ENCODE measurements at regions not wholly inside any gene's neighbourhood (a gene's known extent, or its start where the extent isn't known, plus 50 kb on each side); places are given as distances from the start of the nearest gene placed in this dataset.
"Not testable (repeated sequence)": the region's sequence is repeated elsewhere in the genome, so short reads cannot be mapped to it uniquely, and the experiment has no call there.

DNA sequence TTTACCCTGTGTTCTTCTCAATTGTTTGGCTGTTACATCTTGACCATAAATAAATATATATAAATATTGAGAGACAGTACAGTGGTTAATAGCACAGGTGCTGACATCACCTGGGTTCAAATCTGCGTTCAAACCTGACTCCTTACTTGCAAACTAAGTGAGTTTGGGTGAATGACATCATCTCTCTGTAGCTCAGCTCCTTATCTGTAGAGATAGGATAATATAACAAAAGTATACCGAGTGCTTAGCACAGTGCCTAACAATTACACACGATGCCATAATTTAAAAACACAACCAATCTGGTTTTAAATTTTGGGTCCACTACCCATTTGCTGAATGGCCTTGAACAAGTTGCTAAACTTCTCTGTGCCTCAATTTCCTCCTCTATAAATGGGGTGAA lies 86.6 kb downstream of the RRAGC start:
- intact Hi-C loops (cut with DNase I): no loop called here
- no peak for DNase-seq
- H3K27ac ChIP-seq: no peak overlapping the region
- no peaks in the 10 kb centered on the region for H3K4me1 ChIP-seq
- peaks cover 0 to 28% (median 0%) of the 10 kb centered on the region in 4 donors for H3K27me3 ChIP-seq
- no peaks in the 10 kb centered on the region for H3K36me3 ChIP-seq
- no peaks in the 10 kb centered on the region for H3K9me3 ChIP-seq
- 82 to 87% methylated on average over 3 of the region's 3 CpGs for WGBS, 2 donors
- H3K4me3 ChIP-seq: no peak overlapping the region
- TF ChIP-seq POLR2A (IDR thresholded peaks at IDR 0.05): no peak

DNA sequence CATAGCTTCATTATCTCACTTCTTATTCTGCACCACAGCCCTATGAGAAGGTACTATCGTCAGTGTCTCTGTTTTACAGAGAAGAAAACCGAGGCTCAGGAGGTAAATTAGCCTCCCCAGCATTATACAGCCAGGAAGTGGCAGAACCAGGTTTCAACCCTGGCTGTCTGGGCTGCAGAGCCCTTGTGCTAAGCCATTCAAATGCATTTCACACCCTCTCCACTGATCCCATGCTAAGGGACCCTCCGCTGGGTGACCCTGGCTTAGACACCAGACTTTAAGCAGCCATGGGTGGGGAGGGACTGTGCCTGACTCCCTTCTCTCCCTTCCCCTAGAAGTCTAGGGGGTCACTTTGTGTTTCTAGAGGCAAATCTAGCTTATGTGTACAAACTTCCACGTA lies 87.5 kb downstream of the RRAGC start:
- Histone ChIP-seq H3K9me3 (no peaks in the 10 kb centered on the region), H3K36me3 (no peaks in the 10 kb centered on the region), H3K4me1 (no peaks in the 10 kb centered on the region), H3K4me3 (no peak overlapping the region), H3K27ac (no peak overlapping the region), H3K27me3 (peaks cover 0 to 37% (median 0%) of the 10 kb centered on the region in 4 donors)
- intact Hi-C loops (cut with DNase I): no loop called here
- TF ChIP-seq, protein P1, sequence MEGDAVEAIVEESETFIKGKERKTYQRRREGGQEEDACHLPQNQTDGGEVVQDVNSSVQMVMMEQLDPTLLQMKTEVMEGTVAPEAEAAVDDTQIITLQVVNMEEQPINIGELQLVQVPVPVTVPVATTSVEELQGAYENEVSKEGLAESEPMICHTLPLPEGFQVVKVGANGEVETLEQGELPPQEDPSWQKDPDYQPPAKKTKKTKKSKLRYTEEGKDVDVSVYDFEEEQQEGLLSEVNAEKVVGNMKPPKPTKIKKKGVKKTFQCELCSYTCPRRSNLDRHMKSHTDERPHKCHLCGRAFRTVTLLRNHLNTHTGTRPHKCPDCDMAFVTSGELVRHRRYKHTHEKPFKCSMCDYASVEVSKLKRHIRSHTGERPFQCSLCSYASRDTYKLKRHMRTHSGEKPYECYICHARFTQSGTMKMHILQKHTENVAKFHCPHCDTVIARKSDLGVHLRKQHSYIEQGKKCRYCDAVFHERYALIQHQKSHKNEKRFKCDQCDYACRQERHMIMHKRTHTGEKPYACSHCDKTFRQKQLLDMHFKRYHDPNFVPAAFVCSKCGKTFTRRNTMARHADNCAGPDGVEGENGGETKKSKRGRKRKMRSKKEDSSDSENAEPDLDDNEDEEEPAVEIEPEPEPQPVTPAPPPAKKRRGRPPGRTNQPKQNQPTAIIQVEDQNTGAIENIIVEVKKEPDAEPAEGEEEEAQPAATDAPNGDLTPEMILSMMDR (IDR thresholded peaks at IDR 0.05): no peak
- no peak for TF ChIP-seq POLR2A (IDR thresholded peaks at IDR 0.05)
- 69 to 70% methylated on average over 2 to 3 of the region's 4 CpGs for WGBS, 2 donors
- no peak for DNase-seq

DNA sequence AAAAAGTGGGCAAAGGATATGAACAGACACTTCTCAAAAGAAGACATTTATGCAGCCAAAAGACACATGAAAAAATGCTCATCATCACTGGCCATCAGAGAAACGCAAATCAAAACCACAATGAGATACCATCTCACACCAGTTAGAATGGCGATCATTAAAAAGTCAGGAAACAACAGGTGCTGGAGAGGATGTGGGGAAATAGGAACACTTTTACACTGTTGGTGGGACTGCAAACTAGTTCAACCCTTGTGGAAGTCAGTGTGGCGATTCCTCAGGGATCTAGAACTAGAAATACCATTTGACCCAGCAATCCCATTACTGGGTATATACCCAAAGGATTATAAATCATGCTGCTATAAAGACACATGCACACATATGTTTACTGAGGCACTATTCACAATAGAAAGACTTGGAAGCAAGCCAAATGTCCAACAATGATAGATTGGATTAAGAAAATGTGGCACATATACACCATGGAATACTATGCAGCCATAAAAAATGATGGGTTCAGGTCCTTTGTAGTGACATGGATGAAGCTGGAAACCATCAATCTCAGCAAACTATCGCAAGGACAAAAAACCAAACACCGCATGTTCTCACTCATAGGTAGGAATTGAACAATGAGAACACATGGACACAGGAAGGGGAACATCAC lies 88.9 kb downstream of the RRAGC start:
- 83 to 87% methylated on average over 3 of the region's 5 CpGs for WGBS, 2 donors
- H3K27ac ChIP-seq; intact Hi-C loops (cut with DNase I); DNase-seq; H3K36me3 ChIP-seq; H3K4me3 ChIP-seq; H3K4me1 ChIP-seq; H3K9me3 ChIP-seq: not testable (repeated sequence)
- peaks cover 0 to 37% (median 0%) of the 10 kb centered on the region in 4 donors for H3K27me3 ChIP-seq

DNA sequence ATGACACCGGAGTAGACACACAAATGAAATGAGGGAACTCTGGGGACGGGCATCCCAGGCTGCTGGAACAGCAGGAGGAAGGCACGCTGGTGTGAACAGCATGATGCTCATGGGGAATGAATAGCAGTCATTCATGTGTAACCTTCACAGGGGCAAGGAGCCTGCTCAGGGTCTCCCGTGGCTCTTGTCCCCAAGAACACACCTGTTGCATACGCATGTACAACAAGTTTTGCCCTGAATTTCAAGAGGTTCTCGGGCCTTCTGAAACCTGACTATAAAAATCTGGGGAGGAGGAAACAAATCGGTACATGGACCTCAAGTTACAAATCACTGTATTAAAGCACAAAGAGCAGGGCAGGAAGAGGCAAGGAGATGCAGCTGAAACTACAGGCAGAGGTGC lies 93.4 kb downstream of the RRAGC start:
- H3K9me3 ChIP-seq: no peaks in the 10 kb centered on the region
- 87 to 89% methylated on average over 5 to 7 of the region's 7 CpGs for WGBS, 2 donors
- H3K4me3 ChIP-seq: no peak overlapping the region
- no peaks in the 10 kb centered on the region for H3K36me3 ChIP-seq
- no peak overlapping the region for H3K27ac ChIP-seq
- intact Hi-C loops (cut with DNase I): no loop called here
- no peaks in the 10 kb centered on the region for H3K4me1 ChIP-seq
- TF ChIP-seq, protein P1 (IDR thresholded peaks at IDR 0.05): no peak
- TF ChIP-seq POLR2A (IDR thresholded peaks at IDR 0.05): no peak
- DNase-seq: no peak
- peaks cover 0 to 50% (median 0%) of the 10 kb centered on the region in 4 donors for H3K27me3 ChIP-seq

DNA sequence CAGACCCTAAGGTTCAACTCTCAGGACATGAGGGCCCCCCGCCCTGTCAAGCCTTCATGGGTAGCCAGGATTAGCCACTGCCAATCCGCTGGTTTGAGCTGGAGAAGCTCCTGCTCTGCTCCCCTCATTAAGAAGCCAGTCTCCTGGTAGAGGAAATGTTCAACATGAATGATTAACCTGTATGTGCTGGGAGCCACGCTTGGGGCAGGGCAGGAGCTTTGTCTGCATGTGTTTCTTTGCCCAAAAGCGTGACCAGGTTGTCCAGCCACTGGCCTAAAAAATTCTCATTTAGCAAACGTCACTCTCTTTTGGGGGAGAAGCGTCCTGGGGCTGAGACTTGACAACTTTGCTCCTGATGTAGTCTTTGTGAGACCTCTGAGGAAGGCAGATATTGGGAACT lies 96.5 kb downstream of the RRAGC start:
- Histone ChIP-seq H3K9me3 (no peaks in the 10 kb centered on the region), H3K4me3 (no peak overlapping the region), H3K4me1 (no peaks in the 10 kb centered on the region), H3K27me3 (peaks cover 0 to 49% (median 0%) of the 10 kb centered on the region in 4 donors), H3K27ac (no peak overlapping the region), H3K36me3 (no peaks in the 10 kb centered on the region)
- intact Hi-C loops (cut with DNase I): no loop called here
- TF ChIP-seq, protein P1 (IDR thresholded peaks at IDR 0.05): no peak
- TF ChIP-seq POLR2A (IDR thresholded peaks at IDR 0.05): no peak
- WGBS, 2 donors: 83 to 84% methylated on average over 2 to 6 of the region's 6 CpGs
- DNase-seq: no peak

DNA sequence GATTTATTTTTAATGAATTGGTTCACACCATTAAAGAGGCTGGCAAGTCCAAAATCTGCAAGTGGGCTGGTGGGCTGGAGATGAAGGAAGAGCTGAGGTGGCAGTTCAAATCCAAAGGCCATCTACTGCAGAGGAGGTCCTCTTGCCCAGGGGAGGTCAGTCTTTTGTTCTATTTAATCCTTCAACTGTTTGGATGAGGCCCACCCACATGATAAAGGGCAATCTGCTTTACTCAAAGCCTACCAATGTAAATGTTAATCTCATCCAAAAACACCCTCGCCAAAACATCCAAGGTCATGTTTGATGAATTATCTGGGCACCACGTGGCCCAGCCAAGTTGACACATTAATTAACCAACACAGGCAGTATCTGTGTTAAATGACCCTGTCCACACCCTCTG lies 99.0 kb downstream of the RRAGC start:
- no peak for DNase-seq
- Histone ChIP-seq H3K9me3 (no peaks in the 10 kb centered on the region), H3K4me1 (no peaks in the 10 kb centered on the region), H3K27ac (no peak overlapping the region), H3K36me3 (no peaks in the 10 kb centered on the region), H3K4me3 (no peak overlapping the region), H3K27me3 (peaks cover 0 to 36% (median 0%) of the 10 kb centered on the region in 4 donors)
- TF ChIP-seq, protein P1 (IDR thresholded peaks at IDR 0.05): no peak
- no peak for TF ChIP-seq POLR2A (IDR thresholded peaks at IDR 0.05)
- intact Hi-C loops (cut with DNase I): no loop called here
- 51 to 67% methylated on average over 2 of the region's 2 CpGs for WGBS, 2 donors
